ENCODE measurements at regions not wholly inside any gene's neighbourhood (a gene's known extent, or its start where the extent isn't known, plus 50 kb on each side); places are given as distances from the start of the nearest gene placed in this dataset.

GRCh38 chr2:64797881-64798575, 144.3 kb upstream of the SERTAD2 start:
- TF ChIP-seq CTCF (IDR thresholded peaks at IDR 0.05) = no peak
- no peak for TF ChIP-seq POLR2A (IDR thresholded peaks at IDR 0.05)
